Ishikawa (cell line): ENCODE measurements at regions not wholly inside any gene's neighbourhood (a gene's known extent, or its start where the extent isn't known, plus 50 kb on each side); places are given as distances from the start of the nearest gene placed in this dataset.
"Not testable (repeated sequence)": the region's sequence is repeated elsewhere in the genome, so short reads cannot be mapped to it uniquely, and the experiment has no call there.

ENCODE experiments used
- CEBPB ChIP-seq: IDR thresholded peaks from 2 replicates; pipeline ENCODE4 v1.6.1; 2012
- CREB1 ChIP-seq: IDR thresholded peaks from 2 replicates; pipeline ENCODE4 v1.6.1; 2012; ENCODE audit warnings: low read depth
- EGR1 ChIP-seq: IDR thresholded peaks from 2 replicates; pipeline ENCODE4 v1.6.1; 2012
- EP300 ChIP-seq: IDR thresholded peaks from 2 replicates; pipeline ENCODE4 v1.6.1; 2012; ENCODE audit warnings: borderline replicate concordance
- MAX ChIP-seq: IDR thresholded peaks from 2 replicates; pipeline ENCODE4 v1.6.1; 2012
- NFIC ChIP-seq: IDR thresholded peaks from 2 replicates; pipeline ENCODE4 v1.6.1; 2012
- RAD21 ChIP-seq: IDR thresholded peaks from 2 replicates; pipeline ENCODE4 v1.6.1; 2012; ENCODE audit warnings: low read depth
- REST ChIP-seq: IDR thresholded peaks from 2 replicates; pipeline ENCODE4 v1.6.1; 2012; ENCODE audit warnings: low read depth, mild to moderate bottlenecking
- TAF1 ChIP-seq: IDR thresholded peaks from 2 replicates; pipeline ENCODE4 v1.6.1; 2012; ENCODE audit warnings: low read depth, mild to moderate bottlenecking
- TEAD4 ChIP-seq: IDR thresholded peaks from 2 replicates; pipeline ENCODE4 v1.6.1; 2012
- USF1 ChIP-seq: IDR thresholded peaks from 2 replicates; pipeline ENCODE4 v1.6.1; 2012
- YY1 ChIP-seq: IDR thresholded peaks from 2 replicates; pipeline ENCODE4 v1.6.1; 2012; ENCODE audit warnings: low read depth

- peak; percentile 61 for TF ChIP-seq REST
- TF ChIP-seq MAX, TEAD4, RAD21, CREB1, YY1, NFIC, CEBPB, EP300, EGR1, USF1, TAF1: not testable (repeated sequence)
These were observed 102.5 kb upstream of the PZP start for GRCh38 chr12:9310645-9311044.
